ENCODE measurements at regions not wholly inside any gene's neighbourhood (a gene's known extent, or its start where the extent isn't known, plus 50 kb on each side); places are given as distances from the start of the nearest gene placed in this dataset.

- ATAC-seq (ENCODE audit: low FRiP score) (no peak), DNase-seq (ENCODE audit: low spot score) (no peak)
- no peak for TF ChIP-seq CTCF (IDR thresholded peaks at IDR 0.05)
Measured at GRCh38 chr11:21931436-21932101, 261.3 kb upstream of the ANO5 start.

GRCh38 chr11:21933095-21933494 is 259.8 kb upstream of the ANO5 start:
- no peak for ATAC-seq (ENCODE audit: low FRiP score)
- DNase-seq (ENCODE audit: low spot score) = no peak
- no peak for TF ChIP-seq CTCF (IDR thresholded peaks at IDR 0.05)

GRCh38 chr11:21944577-21944976 is 248.3 kb upstream of the ANO5 start:
- no peak for DNase-seq (ENCODE audit: low spot score)
- no peak for ATAC-seq (ENCODE audit: low FRiP score)
- TF ChIP-seq CTCF (IDR thresholded peaks at IDR 0.05) = no peak

- ATAC-seq (ENCODE audit: low FRiP score) = no peak
- no peak for DNase-seq (ENCODE audit: low spot score)
- TF ChIP-seq CTCF (IDR thresholded peaks at IDR 0.05) = no peak
Measured at GRCh38 chr11:21948876-21949275, 244.0 kb upstream of the ANO5 start.

- DNase-seq (ENCODE audit: low spot score) = no peak
- ATAC-seq (ENCODE audit: low FRiP score) = no peak
- no peak for TF ChIP-seq CTCF (IDR thresholded peaks at IDR 0.05)
Measured at GRCh38 chr11:21949763-21950413, 243.0 kb upstream of the ANO5 start.

- ATAC-seq (ENCODE audit: low FRiP score) (no peak), DNase-seq (ENCODE audit: low spot score) (no peak)
- no peak for TF ChIP-seq CTCF (IDR thresholded peaks at IDR 0.05)
Measured at GRCh38 chr11:21963013-21963412, 229.9 kb upstream of the ANO5 start.

GRCh38 chr11:21965221-21965620 is 227.7 kb upstream of the ANO5 start:
- ATAC-seq (ENCODE audit: low FRiP score) = no peak
- DNase-seq (ENCODE audit: low spot score) = no peak
- TF ChIP-seq CTCF (IDR thresholded peaks at IDR 0.05) = no peak
